Activated CD4-positive, alpha-beta T cell treated with anti-CD3 and anti-CD28 coated beads for 48 hours (primary cell): ENCODE measurements at regions not wholly inside any gene's neighbourhood (a gene's known extent, or its start where the extent isn't known, plus 50 kb on each side); places are given as distances from the start of the nearest gene placed in this dataset.

ENCODE experiments used
- DNase-seq: peaks from one replicate; pipeline ENCODE4 v3.0.0-alpha.2; 2020

- DNase-seq: no peak
These were observed 676.5 kb upstream of the FANCL start for GRCh38 chr2:58917596-58917995.

DNA sequence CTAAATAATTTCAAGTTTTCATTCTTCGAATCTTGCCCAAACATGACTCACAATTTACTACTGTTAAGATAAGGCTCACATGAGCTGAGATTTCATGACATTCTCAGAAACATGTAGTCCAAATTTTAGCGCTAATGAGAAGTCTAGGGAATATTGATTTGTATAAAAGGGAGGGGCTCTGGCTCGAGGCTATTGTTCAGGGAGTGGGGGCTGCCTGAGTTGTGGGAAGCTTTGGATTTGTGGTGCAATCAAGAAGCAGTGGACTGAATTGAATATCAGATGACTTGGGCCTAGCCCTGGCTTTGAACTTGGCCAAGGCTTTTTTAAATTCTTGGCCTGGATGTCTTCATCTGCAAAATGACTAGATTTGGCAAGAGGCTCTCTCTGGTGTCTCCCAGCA is 674.9 kb upstream of the FANCL start:
- no peak for DNase-seq

GRCh38 chr2:58914733-58915505 is 673.8 kb upstream of the FANCL start:
- no peak for DNase-seq

- DNase-seq: no peak
These were observed 672.1 kb upstream of the FANCL start for GRCh38 chr2:58913082-58913726.

GRCh38 chr2:58911877-58912276 is 670.8 kb upstream of the FANCL start:
- no peak for DNase-seq

GRCh38 chr2:58908501-58909154 is 667.5 kb upstream of the FANCL start:
- DNase-seq: no peak

- DNase-seq: no peak
These were observed 666.5 kb upstream of the FANCL start for GRCh38 chr2:58907644-58908043.

GRCh38 chr2:58906081-58906645 is 665.0 kb upstream of the FANCL start:
- no peak for DNase-seq

- no peak for DNase-seq
These were observed 663.0 kb upstream of the FANCL start for GRCh38 chr2:58904095-58904494.

- DNase-seq: no peak
These were observed 662.3 kb upstream of the FANCL start for GRCh38 chr2:58903427-58903826.

GRCh38 chr2:58900246-58901027 is 659.3 kb upstream of the FANCL start:
- DNase-seq: no peak

GRCh38 chr2:58899692-58900091 is 658.6 kb upstream of the FANCL start:
- DNase-seq: no peak

GRCh38 chr2:58896638-58897037 is 655.5 kb upstream of the FANCL start:
- DNase-seq: no peak

GRCh38 chr2:58895857-58896256 is 654.7 kb upstream of the FANCL start:
- no peak for DNase-seq

GRCh38 chr2:58893656-58894351 is 652.7 kb upstream of the FANCL start:
- no peak for DNase-seq

DNA sequence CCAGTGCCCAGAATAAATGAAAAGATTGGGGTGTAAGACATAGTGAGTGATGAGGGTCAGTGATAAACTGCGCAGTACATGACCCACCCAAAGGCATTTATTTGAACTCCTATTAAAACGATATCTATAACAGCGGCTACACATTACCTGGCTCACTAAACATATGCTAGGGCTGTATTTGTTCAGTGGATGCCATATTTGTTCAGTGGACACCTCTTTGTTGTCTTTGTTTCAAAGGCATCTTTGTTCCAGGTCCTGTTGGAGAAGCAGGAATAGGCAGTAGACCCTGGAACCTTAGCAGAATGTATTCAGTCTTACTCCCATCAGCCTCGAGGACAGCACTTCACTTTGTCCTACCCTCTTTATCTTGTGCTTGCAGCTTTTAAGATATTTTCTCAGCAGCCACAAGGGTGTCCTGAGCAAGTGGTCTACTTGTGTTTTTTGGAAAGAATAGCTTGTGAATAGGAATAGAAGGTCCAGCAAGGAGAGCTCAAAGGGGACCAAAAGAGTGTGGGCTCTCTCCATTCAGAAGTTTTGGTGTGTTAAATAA is 650.8 kb upstream of the FANCL start:
- DNase-seq: no peak

- DNase-seq: no peak
These were observed 649.9 kb upstream of the FANCL start for GRCh38 chr2:58890865-58891525.

- no peak for DNase-seq
These were observed 644.9 kb upstream of the FANCL start for GRCh38 chr2:58886009-58886408.

- DNase-seq: no peak
These were observed 638.7 kb upstream of the FANCL start for GRCh38 chr2:58879834-58880233.

DNA sequence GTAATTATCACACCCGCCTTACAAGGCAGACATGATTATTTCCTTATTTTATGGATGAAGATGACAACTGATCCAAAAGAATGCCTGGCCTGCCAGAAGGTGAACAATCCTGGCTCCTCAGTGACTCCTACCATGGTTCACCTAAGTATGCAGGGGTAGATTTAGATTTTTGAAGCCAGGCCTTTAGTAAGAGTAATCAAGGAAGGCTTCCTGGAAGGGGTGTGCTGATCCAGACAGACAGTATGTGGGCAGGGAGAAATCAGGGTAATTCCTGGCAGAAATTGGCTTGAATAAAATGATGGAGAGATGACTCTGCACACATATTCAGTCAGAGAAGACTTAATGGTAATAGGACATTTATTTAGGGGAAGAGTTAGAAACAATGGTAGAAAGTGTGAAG is 637.7 kb upstream of the FANCL start:
- no peak for DNase-seq

- no peak for DNase-seq
These were observed 635.0 kb upstream of the FANCL start for GRCh38 chr2:58876126-58876525.
